Activated CD4-positive, alpha-beta T cell treated with anti-CD3 and anti-CD28 coated beads, Interleukin-2, Interleukin-4, amounts not matched to agents 100 ng/mL and 50 ng/mL, durations not matched to agents 16 hours and 8 hours (primary cell): ENCODE measurements at regions not wholly inside any gene's neighbourhood (a gene's known extent, or its start where the extent isn't known, plus 50 kb on each side); places are given as distances from the start of the nearest gene placed in this dataset.

Experiments used
- DNase-seq: peaks from one replicate; pipeline ENCODE4 v3.0.0-alpha.2; 2020; ENCODE audit warnings: low spot score

GRCh38 chr3:156620901-156621300, 53.5 kb upstream of the TIPARP start:
- no peak for DNase-seq

GRCh38 chr3:156620260-156620659, 54.1 kb upstream of the TIPARP start:
- no peak for DNase-seq

- DNase-seq, result no peak
These were observed 55.0 kb upstream of the TIPARP start for GRCh38 chr3:156619376-156619775.

DNA sequence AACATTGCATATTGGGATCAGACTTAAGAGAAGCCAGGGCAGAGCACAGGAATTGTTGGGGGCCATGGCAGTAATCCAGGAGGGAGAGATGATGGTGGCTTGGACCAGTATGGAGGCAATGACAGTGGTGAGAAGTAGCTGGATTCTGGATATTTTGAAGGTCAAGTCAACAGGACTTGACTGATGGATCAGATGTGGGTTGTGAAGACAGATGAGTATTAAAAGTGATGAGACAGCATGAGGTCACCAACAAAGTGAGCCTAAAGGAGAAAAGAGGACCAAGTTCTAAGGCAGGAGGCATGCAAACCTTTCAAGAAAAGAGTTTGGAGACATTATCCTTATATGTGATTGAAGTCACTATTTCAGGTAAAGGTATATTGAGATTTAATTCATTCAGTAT, 56.6 kb upstream of the TIPARP start:
- no peak for DNase-seq

DNA sequence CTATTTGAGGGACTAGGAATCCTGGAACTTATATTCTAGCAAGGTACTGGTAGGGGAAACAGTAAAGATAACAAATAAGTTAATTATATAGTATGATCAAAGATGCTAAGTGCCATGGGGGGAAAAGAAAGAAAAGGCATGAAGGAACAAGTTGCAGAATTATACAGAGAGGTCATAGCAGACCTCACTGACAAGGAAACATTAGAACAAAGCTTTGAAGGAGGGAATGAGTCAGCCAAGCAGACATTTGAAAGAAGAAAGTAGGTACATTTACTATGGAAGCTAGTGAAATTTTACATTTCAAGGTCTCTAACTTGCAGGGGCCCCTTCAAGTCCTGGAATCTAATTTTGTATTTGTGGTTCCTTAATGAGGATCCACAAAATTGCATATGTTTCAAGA, 57.2 kb upstream of the TIPARP start:
- DNase-seq, result no peak

DNA sequence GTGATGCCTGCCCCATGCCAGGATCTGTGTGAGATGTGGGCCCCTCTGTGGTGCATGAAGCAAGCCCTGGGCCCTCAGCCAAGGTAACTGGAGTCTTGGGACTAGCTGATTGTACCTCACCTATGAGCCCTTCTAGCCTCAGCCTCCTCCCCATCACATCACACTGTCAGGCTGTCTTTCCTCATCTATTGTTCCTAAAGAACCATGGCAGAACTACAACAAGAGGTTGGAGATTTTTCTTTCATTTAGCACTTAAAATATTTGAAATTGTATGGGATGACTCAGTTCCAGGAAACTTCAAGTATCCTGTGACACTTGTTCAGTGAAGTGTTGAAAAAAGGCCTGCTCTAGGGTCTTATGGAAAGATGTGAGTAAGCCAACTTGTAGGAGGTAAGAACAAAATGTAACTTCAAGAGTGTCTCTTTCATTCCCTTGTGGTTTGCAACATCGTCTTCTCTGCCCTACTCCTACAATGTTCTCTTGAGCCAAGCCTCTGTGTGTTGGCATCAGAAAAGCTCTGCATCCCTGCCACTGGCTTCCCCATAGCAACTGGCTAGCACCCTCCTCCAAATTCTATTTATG, 58.7 kb upstream of the TIPARP start:
- DNase-seq, result no peak

GRCh38 chr3:156614642-156615511, 59.5 kb upstream of the TIPARP start:
- no peak for DNase-seq

GRCh38 chr3:156612903-156613302, 58.0 kb upstream of the SSR3 start:
- DNase-seq, result no peak

GRCh38 chr3:156611870-156612494, 57.1 kb upstream of the SSR3 start:
- no peak for DNase-seq

GRCh38 chr3:156610154-156610553, 55.2 kb upstream of the SSR3 start:
- DNase-seq, result no peak

DNA sequence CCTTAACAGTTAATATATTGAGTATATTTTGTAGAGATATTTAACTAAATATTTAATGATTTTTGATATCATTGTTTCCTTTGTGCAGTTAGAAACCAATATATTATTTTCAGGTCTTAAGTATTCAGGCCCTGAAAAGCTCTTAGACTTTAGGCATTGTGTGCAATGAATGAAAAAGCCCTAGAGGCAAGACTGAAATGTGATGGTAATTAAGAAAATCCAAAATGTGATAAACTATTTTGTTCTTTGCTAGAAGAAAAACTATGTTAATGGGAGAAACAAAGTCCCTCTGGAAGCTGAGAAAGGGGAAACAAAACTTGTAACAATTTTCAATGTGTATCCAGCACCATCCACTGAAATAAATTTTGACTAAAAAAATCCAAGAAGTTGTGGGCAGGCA, 54.6 kb upstream of the SSR3 start:
- no peak for DNase-seq

GRCh38 chr3:156608601-156609514, 53.9 kb upstream of the SSR3 start:
- no peak for DNase-seq

DNA sequence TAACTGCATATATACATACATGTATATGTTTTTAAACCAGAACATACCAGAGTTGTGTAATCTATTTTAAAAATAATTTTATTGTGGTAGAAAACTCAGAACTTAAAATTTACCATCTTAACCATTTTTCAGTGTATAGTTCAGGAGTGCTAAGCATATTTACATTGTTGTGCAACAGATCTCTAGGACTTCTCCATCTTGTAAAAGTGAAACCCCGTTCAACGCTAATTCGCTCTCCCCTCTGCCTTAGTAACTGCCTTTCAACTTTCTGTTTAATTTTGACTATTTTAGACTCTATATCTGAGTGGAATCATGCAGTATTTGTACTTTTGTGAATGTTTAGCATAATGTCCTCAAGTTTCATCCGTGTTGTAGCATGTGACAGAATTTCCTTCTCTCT, 51.8 kb upstream of the SSR3 start:
- peak; percentile 51 for DNase-seq

- DNase-seq, result no peak
These were observed 51.0 kb upstream of the SSR3 start for GRCh38 chr3:156605686-156606605.

DNA sequence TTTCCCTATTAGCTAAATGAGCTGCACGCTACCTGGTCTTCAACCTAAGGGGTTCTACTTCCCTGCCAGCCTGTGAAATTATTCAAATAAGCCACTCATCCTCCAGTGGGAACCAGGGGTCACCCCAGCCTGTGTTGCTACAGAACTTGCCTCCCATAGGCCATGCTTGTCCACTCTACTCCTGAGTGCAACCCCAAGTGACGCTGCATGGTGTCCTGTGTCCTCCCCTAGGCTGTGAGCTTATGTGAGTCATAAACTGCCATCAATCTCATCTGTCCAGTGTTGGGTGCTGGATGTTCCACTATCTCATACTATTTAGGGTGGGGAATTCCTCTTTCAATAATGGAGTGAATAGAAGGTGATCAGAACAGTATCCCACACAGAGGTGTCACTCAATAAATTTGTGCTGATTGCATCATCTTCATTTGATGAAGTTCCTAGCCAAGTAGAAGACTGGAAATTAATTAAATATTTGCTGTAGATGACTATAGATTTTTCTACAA, 49.8 kb upstream of the SSR3 start:
- DNase-seq, result no peak
